Frontal cortex (tissue), 3 donors: ENCODE measurements at regions not wholly inside any gene's neighbourhood (a gene's known extent, or its start where the extent isn't known, plus 50 kb on each side); places are given as distances from the start of the nearest gene placed in this dataset.

ENCODE experiments used
- DNase-seq, 2 donors: peaks; one replicate each; pipeline ENCODE4 v3.0.0; 2012; ENCODE audit warnings: low spot score in 2 of 2
- FAIRE-seq: peaks from 2 replicates; lab custom pipeline; 2012; peaks lifted over from hg19 to GRCh38; lab: Jason Lieb, UNC
- donor health status: control.
- donor health status: control.
- donor health status: control.

GRCh38 chr22:22388494-22388893, 120.0 kb downstream of the ZNF280B start:
- FAIRE-seq, result no peak
- no peak for DNase-seq

DNA sequence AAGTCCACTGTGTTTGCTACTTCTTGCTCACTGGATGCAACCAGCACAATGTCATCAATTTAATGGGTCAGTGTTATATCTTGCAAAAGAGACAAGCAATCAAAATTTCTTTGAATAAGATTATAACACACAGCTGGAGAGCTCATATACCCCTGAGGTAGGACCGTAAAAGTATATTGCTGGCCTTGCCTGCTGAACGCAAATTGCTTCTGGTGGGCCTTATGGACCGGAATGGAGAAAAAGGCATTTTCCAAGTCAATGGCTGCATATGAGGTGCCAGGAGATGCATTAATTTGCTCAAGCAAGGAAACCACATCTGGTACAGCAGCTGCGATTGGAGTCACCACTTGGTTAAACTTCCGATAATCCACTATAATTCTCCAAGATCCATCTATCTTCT, 119.1 kb downstream of the ZNF280B start:
- no peak for DNase-seq
- no peak for FAIRE-seq

GRCh38 chr22:22390989-22391388, 117.6 kb downstream of the ZNF280B start:
- FAIRE-seq (no peak), DNase-seq (no peak)

GRCh38 chr22:22391543-22391942, 117.0 kb downstream of the ZNF280B start:
- FAIRE-seq, result no peak
- no peak for DNase-seq

- FAIRE-seq, result no peak
- DNase-seq, result no peak
These were observed 116.4 kb downstream of the ZNF280B start for GRCh38 chr22:22392131-22392530.

DNA sequence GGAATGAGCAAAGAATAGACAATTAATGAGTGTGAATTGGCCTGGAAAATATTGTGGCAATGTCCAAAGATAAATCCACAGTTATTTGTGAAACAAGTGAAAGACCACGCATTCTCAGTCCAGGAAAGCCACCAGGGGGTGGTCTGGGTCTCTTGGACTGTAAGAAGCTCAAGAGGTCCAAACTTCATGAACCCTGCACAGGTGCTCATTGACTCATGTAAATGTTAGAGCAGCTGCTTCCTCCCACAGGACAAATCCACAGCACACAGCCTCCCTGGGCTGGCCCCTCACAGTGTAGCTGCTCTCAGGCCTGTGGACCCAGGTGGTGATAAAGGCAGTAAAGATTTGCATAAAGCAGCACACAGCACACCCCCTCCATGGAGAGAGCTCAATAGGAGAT, 114.0 kb downstream of the ZNF280B start:
- FAIRE-seq, result no peak
- DNase-seq, result no peak

DNA sequence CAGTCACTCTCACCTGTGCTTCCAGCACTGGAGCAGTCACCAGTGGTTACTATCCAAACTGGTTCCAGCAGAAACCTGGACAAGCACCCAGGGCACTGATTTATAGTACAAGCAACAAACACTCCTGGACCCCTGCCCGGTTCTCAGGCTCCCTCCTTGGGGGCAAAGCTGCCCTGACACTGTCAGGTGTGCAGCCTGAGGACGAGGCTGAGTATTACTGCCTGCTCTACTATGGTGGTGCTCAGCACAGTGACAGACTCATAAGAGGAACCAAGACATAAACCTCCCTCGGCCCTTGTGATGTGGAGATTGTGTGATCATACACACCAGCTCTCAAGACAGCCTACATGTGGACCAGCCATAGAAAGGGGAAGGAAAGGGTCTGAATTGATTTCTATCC, 113.3 kb downstream of the ZNF280B start:
- no peak for FAIRE-seq
- DNase-seq, result no peak

GRCh38 chr22:22396741-22397291, 111.7 kb downstream of the ZNF280B start:
- DNase-seq, result no peak
- no peak for FAIRE-seq

DNA sequence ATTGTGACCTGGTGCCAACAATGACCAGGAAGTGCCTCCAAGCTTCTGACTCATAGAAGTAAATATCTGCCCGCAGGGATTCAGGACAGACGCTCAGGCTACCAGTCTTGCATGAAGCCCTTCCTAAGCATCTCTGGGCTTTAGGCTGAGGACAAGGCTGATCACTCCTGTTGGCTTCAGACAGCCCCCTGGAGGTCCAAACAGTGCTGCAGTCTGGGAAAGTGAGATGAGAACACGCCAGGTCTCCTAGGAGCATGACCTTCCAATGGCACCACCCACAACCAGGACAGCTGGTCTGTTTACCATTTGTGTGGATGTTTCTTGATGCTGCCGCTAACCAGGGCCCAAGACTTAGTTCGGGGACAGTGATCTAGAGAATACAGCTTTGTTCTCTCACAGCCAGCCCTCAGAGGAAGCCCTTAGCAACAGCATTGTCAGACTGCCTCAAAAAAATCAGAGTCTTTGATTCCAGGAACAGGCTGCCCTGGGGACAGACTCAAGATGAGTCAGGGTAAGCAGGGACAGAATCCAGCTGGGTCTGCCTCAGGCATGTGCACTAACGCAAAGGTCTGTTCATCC, 111.2 kb downstream of the ZNF280B start:
- FAIRE-seq (no peak), DNase-seq (peak in 1 of 2 donors; percentile 16)

DNA sequence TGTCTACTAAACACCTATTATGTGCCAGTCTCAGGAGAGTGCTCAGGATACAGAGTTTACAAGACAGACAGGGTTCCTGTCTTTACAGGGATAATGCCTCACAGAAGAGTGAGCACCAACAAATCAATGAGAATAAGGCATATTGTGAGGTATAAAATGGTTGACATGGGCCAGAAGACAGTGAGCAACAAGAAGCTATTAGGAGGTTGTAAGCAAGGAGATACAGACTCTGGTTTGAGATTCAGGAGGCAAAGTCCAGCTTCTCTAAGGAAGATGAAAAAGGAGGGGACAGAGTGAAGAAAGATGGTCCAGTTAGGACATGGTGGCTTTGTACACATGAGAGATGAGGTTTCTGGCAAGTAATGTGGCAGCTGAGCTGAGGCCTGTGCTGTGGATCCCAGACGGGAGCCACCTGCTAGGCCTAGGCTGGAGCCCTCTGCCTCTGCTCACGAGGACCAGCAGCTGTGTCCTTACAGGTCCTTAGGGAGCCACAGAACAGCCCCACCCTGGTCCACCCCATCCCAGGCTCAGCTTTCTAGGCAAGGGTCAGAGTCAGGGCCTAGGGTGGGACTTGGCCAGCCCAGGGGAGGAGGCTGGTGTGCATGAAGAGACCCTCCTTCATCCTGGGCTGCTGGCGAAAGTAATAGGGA, 110.5 kb downstream of the ZNF280B start:
- DNase-seq, result no peak

DNA sequence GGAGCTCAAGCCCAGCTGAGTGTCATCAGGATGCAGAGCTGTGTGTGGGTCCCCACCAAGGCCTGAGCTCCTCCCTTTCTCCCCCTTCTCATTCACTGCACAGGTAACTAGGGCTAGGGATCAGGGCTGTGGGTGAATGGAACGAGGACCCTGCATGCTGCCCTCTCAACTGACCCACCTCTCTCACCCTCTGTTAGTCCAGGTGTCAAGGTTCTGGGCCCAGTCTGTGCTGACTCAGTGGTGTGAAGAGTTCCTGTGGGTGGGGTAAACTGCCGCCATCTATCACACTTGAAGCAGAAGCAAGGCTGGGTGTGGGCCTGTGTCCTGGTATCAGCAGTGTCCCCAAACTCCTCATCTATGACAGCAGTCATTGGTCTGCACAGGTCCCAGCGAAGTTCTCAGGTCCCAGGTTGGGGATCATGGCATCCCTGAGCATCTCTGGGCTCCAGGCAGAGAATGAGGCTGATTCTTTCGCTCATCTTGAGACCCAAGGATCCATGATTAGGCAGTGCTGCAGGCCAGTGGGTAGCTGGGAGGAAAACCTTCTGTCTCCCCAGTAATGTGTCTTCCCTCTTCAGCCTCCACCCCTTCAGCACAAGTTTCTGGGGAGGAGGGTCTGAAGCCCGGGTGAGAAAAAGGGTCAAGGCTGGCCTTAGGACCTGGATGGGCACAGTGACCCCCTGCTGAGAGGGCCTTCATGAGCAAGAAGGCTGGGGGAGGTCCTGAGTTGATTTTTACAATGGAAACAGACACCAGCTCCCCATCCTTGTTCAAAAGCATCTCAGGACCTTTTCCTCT, 109.8 kb downstream of the ZNF280B start:
- no peak for FAIRE-seq
- no peak for DNase-seq

More for the DNA sequence above, 110.5 kb downstream of the ZNF280B start:
- no peak for FAIRE-seq

GRCh38 chr22:22400099-22400498, 108.4 kb downstream of the ZNF280B start:
- no peak for FAIRE-seq

GRCh38 chr22:22400964-22401363, 107.6 kb downstream of the ZNF280B start:
- DNase-seq (no peak), FAIRE-seq (no peak)

More at GRCh38 chr22:22400099-22400498, 108.4 kb downstream of the ZNF280B start:
- no peak for DNase-seq

DNA sequence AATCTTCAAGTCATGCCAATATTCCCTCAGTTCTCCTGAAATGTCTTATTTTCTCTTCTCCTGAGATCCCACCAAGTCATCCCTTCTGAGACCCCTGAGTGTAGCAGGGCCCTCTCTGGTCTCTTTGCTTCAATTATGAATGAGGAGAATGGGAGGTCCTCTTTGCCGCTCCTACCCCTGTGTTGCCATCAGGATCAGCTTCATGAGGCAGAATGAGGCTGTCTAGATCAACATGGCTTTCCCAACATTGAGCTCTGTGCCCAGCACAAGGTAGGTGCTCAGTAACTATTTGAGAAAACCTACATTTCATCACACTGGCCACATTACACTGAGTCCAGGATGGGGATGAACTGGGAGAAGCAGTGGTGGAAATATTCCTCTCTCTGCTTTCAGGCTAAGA, 107.2 kb downstream of the ZNF280B start:
- FAIRE-seq, result no peak
- DNase-seq, result no peak

GRCh38 chr22:22403306-22403705, 105.2 kb downstream of the ZNF280B start:
- no peak for FAIRE-seq
- no peak for DNase-seq

DNA sequence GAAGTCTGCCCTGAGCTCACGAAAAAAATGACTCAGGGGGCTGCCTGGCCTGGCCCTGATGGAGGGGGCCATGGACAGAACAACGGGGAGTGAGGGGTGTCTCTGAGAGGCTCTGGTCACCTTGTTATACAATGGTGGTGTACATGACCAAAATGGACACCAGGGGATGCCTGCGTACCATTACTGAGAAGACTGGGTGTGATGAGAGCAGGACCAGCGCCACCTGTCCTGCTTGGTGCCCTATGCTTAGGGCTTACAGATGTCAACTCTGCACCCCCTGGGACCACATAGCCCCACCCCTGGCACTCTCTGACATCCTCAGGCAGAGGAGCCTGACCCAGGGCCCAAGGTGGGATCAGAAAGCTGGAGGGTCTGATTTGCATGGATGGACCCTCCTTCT, 104.8 kb downstream of the ZNF280B start:
- DNase-seq (no peak), FAIRE-seq (no peak)

DNA sequence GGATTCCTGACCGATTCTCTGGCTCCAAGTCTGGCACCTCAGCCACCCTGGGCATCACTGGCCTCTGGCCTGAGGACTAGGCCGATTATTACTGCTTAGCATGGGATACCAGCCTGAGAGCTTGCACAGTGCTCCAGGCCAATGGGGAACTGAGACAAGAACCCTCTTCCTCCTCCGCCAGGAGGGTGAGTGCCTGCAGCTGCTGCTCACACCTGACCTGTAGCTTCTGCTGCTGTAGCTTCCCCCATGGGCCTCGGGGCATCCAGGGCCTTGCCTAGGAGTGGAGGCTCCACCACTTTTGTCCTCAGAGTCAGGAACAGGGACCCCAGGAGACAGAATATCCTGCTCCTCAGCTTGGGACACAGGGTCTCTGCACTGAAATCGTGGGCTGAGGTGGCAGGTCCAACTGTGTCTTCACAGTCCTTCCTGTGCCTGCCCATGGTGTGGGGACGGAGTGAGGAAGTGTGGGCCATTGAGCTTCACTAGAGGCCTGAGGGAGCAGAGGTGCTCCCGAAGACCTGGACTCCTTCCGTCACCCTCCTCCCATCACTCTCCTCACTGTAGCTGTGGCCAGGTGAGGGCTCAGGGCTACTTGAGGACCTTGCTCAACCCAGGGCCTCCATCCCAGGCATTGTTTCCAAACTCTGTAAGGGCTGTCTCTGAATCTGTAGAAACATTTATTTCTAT, 103.8 kb downstream of the ZNF280B start:
- no peak for DNase-seq
- no peak for FAIRE-seq

- no peak for FAIRE-seq
- DNase-seq, result no peak
These were observed 102.0 kb downstream of the ZNF280B start for GRCh38 chr22:22406445-22407027.

- FAIRE-seq, result no peak
- DNase-seq, result no peak
These were observed 101.5 kb downstream of the ZNF280B start for GRCh38 chr22:22407061-22407460.

DNA sequence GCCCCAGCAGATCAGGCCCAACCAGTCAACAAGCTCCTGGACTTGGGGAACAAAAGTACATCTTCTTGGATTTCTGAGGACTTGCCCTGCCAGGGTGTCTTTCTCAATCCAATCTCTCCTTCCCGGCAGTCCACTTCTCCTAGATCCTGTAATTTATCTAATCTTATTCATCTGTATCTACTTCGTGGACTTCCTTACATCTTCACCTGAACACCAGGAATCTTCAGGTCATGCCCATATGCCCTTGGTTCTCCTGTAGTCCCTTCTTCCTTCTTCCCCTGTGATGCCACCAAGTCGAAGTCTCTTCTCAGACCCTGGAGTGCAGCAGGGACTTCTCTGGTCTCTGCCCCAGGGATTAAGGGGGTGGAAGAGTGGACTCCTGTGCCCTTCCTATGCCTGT, 100.3 kb downstream of the ZNF280B start:
- DNase-seq (no peak), FAIRE-seq (no peak)
